ENCODE measurements at regions not wholly inside any gene's neighbourhood (a gene's known extent, or its start where the extent isn't known, plus 50 kb on each side); places are given as distances from the start of the nearest gene placed in this dataset.

- TF ChIP-seq CTCF (IDR thresholded peaks at IDR 0.05; ENCODE audit: insufficient read depth, low read length) = no peak
- no peak for TF ChIP-seq POLR2AphosphoS5 (IDR thresholded peaks at IDR 0.05; ENCODE audit: low read depth)
- TF ChIP-seq REST (IDR thresholded peaks at IDR 0.05; ENCODE audit: insufficient replicate concordance, low read depth) = no peak
Measured at GRCh38 chr2:146287281-146287680, 1557.5 kb upstream of the ACVR2A start.

Measured in HL-60 (cell line).